SK-N-SH treated with all-trans-retinoic acid at 6 μM for 48 hours (cell line): ENCODE measurements at regions not wholly inside any gene's neighbourhood (a gene's known extent, or its start where the extent isn't known, plus 50 kb on each side); places are given as distances from the start of the nearest gene placed in this dataset.

Experiments
- ATAC-seq: fragments of 200-7000 bp; cut with Tn5 transposase; 3 replicates; pipeline ENCODE4 v1.9.1; 2020; ENCODE audit warnings: mild to moderate bottlenecking, moderate library complexity
- ARNTL ChIP-seq: fragments of 450-650 bp; formaldehyde crosslinking; IDR thresholded peaks from 2 replicates; pipeline ENCODE4 v1.5.0; 2020; ENCODE audit warnings: low read depth, mild to moderate bottlenecking, moderate library complexity, borderline replicate concordance
- BACH2 ChIP-seq: fragments of 250-450 bp; sonication (Bioruptor Pico); IDR thresholded peaks from 2 replicates; pipeline ENCODE4 v1.9.0; 2021; ENCODE audit warnings: mild to moderate bottlenecking, borderline replicate concordance
- CSDC2 ChIP-seq: fragments of 250-450 bp; sonication (Bioruptor Pico); IDR thresholded peaks from 2 replicates; pipeline ENCODE4 v1.5.0; 2020; ENCODE audit warnings: mild to moderate bottlenecking, moderate library complexity
- ESRRG ChIP-seq: fragments of 250-450 bp; sonication (Bioruptor Pico); IDR thresholded peaks from 2 replicates; pipeline ENCODE4 v1.6.1; 2021; ENCODE audit warnings: mild to moderate bottlenecking
- GLIS3 ChIP-seq: fragments of 250-450 bp; sonication (Bioruptor Pico); IDR thresholded peaks from 2 replicates; pipeline ENCODE4 v1.5.0; 2020; ENCODE audit warnings: mild to moderate bottlenecking, moderate library complexity
- ISL1 ChIP-seq: fragments of 250-450 bp; sonication (Bioruptor Pico); IDR thresholded peaks from 2 replicates; pipeline ENCODE4 v2.1.2; 2022; ENCODE audit warnings: mild to moderate bottlenecking, moderate library complexity
- OSR1 ChIP-seq: fragments of 250-450 bp; sonication (Bioruptor Pico); IDR thresholded peaks from 2 replicates; pipeline ENCODE4 v1.8.0; 2022; ENCODE audit warnings: moderate library complexity, mild to moderate bottlenecking, inconsistent platforms
- PPARA ChIP-seq: fragments of 250-450 bp; sonication (Bioruptor Pico); IDR thresholded peaks from 2 replicates; pipeline ENCODE4 v1.5.0; 2020; ENCODE audit warnings: mild to moderate bottlenecking, borderline replicate concordance
- RARB ChIP-seq: fragments of 250-450 bp; sonication (Bioruptor Pico); IDR thresholded peaks from 2 replicates; pipeline ENCODE4 v1.8.0; 2021; ENCODE audit warnings: mild to moderate bottlenecking, moderate library complexity
- SNAI2 ChIP-seq: fragments of 250-450 bp; sonication (Bioruptor Pico); IDR thresholded peaks from 2 replicates; pipeline ENCODE4 v1.5.0; 2020; ENCODE audit warnings: mild to moderate bottlenecking, moderate library complexity
- TCF4 ChIP-seq: fragments of 250-450 bp; sonication (Bioruptor Pico); IDR thresholded peaks from 2 replicates; pipeline ENCODE4 v1.8.0; 2021; ENCODE audit warnings: mild to moderate bottlenecking, moderate library complexity, borderline replicate concordance
- TOX ChIP-seq: fragments of 250-450 bp; sonication (Bioruptor Pico); IDR thresholded peaks from 2 replicates; pipeline ENCODE4 v1.8.0; 2021; ENCODE audit warnings: mild to moderate bottlenecking, moderate library complexity, borderline replicate concordance
- ZC3H10 ChIP-seq: fragments of 250-450 bp; sonication (Bioruptor Pico); IDR thresholded peaks from 2 replicates; pipeline ENCODE4 v1.5.1; 2021; ENCODE audit warnings: mild to moderate bottlenecking, moderate library complexity
- ZFP3 ChIP-seq: fragments of 250-450 bp; sonication (Bioruptor Pico); IDR thresholded peaks from 2 replicates; pipeline ENCODE4 v1.5.0; 2020; ENCODE audit warnings: mild to moderate bottlenecking, moderate library complexity
- ZFP30 ChIP-seq: fragments of 450-650 bp; formaldehyde crosslinking; IDR thresholded peaks from 2 replicates; pipeline ENCODE4 v1.5.0; 2022; ENCODE audit warnings: mild to moderate bottlenecking, moderate library complexity
- TF ChIP-seq, protein P1 (sequence below): fragments of 250-450 bp; sonication (Bioruptor Pico); IDR thresholded peaks from 2 replicates; pipeline ENCODE4 v1.5.0; 2020; ENCODE audit warnings: mild to moderate bottlenecking, moderate library complexity
- TF ChIP-seq, protein P2 (sequence below): fragments of 250-450 bp; sonication (Bioruptor Pico); IDR thresholded peaks from 2 replicates; pipeline ENCODE4 v1.5.1; 2020; ENCODE audit warnings: low read depth, mild to moderate bottlenecking, moderate library complexity
- TF ChIP-seq, protein P3 (sequence below): fragments of 250-450 bp; sonication (Bioruptor Pico); IDR thresholded peaks from 2 replicates; pipeline ENCODE4 v1.5.1; 2021; ENCODE audit warnings: mild to moderate bottlenecking, moderate library complexity
- TF ChIP-seq, protein P4 (sequence below): fragments of 250-450 bp; sonication (Bioruptor Pico); IDR thresholded peaks from 2 replicates; pipeline ENCODE4 v1.8.0; 2021; ENCODE audit warnings: low read depth, mild to moderate bottlenecking, moderate library complexity, borderline replicate concordance

DNA sequence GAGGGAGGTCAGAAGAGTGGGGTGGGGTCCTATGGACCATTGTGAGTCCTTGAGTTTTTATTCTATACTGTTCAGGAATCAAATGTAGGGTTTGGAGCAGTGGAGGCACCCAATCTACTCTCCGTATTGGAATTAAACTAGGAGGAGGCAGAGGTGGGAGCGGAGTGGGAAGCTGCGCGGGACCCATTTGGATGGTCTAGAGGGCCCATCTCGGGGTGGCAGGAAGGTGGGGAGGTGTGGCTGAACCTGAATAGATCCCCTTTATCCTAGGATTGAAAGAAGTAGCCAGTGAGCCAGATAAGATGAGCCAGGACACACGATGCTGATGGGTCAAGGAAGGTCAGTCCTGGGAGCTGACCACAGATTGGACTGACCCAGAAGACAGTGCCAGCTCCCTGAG, 325.8 kb downstream of the AJAP1 start (continued):
- TF ChIP-seq, protein P1, sequence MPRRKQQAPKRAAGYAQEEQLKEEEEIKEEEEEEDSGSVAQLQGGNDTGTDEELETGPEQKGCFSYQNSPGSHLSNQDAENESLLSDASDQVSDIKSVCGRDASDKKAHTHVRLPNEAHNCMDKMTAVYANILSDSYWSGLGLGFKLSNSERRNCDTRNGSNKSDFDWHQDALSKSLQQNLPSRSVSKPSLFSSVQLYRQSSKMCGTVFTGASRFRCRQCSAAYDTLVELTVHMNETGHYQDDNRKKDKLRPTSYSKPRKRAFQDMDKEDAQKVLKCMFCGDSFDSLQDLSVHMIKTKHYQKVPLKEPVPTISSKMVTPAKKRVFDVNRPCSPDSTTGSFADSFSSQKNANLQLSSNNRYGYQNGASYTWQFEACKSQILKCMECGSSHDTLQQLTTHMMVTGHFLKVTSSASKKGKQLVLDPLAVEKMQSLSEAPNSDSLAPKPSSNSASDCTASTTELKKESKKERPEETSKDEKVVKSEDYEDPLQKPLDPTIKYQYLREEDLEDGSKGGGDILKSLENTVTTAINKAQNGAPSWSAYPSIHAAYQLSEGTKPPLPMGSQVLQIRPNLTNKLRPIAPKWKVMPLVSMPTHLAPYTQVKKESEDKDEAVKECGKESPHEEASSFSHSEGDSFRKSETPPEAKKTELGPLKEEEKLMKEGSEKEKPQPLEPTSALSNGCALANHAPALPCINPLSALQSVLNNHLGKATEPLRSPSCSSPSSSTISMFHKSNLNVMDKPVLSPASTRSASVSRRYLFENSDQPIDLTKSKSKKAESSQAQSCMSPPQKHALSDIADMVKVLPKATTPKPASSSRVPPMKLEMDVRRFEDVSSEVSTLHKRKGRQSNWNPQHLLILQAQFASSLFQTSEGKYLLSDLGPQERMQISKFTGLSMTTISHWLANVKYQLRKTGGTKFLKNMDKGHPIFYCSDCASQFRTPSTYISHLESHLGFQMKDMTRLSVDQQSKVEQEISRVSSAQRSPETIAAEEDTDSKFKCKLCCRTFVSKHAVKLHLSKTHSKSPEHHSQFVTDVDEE (CRISPR knock-in tag), result no peak
- TF ChIP-seq TCF4 (CRISPR knock-in tag), result no peak
- TF ChIP-seq RARB (CRISPR knock-in tag), result no peak
- no peak for TF ChIP-seq ZFP3 (CRISPR knock-in tag)
- no peak for TF ChIP-seq ARNTL
- no peak for TF ChIP-seq ZFP30 (CRISPR knock-in tag)
- no peak for TF ChIP-seq PPARA (CRISPR knock-in tag)

DNA sequence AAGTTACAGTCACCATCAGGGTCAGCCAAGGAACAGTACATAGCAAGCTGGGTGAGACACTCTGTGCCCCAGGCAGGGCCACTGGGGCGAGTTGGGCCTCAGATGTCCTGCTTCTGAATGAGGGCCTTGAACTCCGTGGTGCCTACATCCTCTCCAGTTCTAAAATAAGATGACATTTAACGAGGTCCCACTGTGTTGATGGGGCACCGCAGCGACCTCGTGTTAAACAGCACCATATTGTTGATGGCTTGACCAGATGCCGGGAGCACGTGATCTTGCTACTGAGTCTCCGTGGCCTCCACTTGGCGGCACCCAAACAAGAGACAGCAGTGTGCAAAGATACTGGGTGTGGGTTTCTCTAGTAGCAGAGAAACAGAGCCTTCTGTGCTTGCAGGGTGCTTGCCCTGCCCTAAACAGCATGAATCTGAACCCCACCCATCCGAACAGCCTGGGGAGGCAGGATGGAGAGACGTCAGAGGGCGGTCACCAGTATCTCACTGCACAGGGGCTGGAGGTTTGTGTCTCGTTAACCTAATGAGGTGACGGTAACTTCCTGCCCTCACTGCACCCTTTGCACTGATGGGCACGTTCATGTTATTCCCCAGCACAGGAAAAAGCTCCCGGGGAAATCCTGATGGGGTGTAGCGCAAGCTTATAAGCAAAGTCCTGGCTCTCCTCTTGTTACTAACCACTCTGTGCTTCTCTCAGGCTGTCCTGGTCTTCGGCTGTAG, 324.4 kb downstream of the AJAP1 start:
- no peak for ATAC-seq

DNA sequence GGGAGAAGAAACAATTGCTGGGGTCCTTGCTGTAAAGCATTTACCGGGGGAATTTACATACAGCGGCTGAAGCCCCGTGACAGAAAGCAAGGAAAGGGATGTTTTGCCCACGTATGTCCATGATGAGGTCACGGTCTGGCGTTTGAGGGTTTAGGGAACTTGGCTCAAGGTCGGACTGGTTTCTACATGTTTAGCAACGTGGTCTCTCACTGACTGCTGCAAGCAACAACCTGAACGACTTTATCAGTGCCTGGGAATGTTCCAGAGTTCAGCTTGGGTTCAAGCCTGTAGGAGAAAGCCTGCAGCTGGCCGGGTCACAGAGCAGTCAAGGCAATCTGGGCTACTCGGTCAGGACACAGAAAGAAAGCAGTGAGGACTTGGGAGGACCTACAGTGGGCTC, 323.3 kb downstream of the AJAP1 start:
- no peak for TF ChIP-seq ZC3H10 (CRISPR knock-in tag)
- TF ChIP-seq ISL1 (CRISPR knock-in tag), result no peak
- TF ChIP-seq CSDC2 (CRISPR knock-in tag), result no peak
- TF ChIP-seq SNAI2 (CRISPR knock-in tag), result no peak
- ATAC-seq, result no peak

More for the DNA sequence above, 324.4 kb downstream of the AJAP1 start:
- TF ChIP-seq, protein P1 (CRISPR knock-in tag), result no peak
- TF ChIP-seq ARNTL, result no peak
- TF ChIP-seq ISL1 (CRISPR knock-in tag), result no peak
- TF ChIP-seq RARB (CRISPR knock-in tag), result no peak
- no peak for TF ChIP-seq BACH2 (CRISPR knock-in tag)
- TF ChIP-seq GLIS3 (CRISPR knock-in tag), result no peak
- TF ChIP-seq TCF4 (CRISPR knock-in tag), result no peak
- TF ChIP-seq, protein P2, sequence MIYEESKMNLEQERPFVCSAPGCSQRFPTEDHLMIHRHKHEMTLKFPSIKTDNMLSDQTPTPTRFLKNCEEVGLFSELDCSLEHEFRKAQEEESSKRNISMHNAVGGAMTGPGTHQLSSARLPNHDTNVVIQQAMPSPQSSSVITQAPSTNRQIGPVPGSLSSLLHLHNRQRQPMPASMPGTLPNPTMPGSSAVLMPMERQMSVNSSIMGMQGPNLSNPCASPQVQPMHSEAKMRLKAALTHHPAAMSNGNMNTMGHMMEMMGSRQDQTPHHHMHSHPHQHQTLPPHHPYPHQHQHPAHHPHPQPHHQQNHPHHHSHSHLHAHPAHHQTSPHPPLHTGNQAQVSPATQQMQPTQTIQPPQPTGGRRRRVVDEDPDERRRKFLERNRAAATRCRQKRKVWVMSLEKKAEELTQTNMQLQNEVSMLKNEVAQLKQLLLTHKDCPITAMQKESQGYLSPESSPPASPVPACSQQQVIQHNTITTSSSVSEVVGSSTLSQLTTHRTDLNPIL (CRISPR knock-in tag), result no peak
- TF ChIP-seq OSR1, result no peak
- TF ChIP-seq, protein P3, sequence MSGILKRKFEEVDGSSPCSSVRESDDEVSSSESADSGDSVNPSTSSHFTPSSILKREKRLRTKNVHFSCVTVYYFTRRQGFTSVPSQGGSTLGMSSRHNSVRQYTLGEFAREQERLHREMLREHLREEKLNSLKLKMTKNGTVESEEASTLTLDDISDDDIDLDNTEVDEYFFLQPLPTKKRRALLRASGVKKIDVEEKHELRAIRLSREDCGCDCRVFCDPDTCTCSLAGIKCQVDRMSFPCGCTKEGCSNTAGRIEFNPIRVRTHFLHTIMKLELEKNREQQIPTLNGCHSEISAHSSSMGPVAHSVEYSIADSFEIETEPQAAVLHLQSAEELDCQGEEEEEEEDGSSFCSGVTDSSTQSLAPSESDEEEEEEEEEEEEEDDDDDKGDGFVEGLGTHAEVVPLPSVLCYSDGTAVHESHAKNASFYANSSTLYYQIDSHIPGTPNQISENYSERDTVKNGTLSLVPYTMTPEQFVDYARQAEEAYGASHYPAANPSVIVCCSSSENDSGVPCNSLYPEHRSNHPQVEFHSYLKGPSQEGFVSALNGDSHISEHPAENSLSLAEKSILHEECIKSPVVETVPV (CRISPR knock-in tag), result no peak
- no peak for TF ChIP-seq TOX (CRISPR knock-in tag)
- TF ChIP-seq ZC3H10 (CRISPR knock-in tag), result no peak
- TF ChIP-seq ZFP3 (CRISPR knock-in tag), result no peak
- TF ChIP-seq ESRRG (CRISPR knock-in tag), result no peak
- TF ChIP-seq, protein P4, sequence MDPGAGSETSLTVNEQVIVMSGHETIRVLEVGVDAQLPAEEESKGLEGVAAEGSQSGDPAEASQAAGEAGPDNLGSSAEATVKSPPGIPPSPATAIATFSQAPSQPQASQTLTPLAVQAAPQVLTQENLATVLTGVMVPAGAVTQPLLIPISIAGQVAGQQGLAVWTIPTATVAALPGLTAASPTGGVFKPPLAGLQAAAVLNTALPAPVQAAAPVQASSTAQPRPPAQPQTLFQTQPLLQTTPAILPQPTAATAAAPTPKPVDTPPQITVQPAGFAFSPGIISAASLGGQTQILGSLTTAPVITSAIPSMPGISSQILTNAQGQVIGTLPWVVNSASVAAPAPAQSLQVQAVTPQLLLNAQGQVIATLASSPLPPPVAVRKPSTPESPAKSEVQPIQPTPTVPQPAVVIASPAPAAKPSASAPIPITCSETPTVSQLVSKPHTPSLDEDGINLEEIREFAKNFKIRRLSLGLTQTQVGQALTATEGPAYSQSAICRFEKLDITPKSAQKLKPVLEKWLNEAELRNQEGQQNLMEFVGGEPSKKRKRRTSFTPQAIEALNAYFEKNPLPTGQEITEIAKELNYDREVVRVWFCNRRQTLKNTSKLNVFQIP, result no peak
- no peak for TF ChIP-seq PPARA (CRISPR knock-in tag)
